T-cell (primary cell): ENCODE measurements at regions not wholly inside any gene's neighbourhood (a gene's known extent, or its start where the extent isn't known, plus 50 kb on each side); places are given as distances from the start of the nearest gene placed in this dataset.

ENCODE experiments used
- ATAC-seq, 4 experiments: fragments of 200-7000 bp in 3 of 4; fragments of 150-1000 bp in 1 of 4; cut with Tn5 transposase; replicated peaks in 1 of 4; 1 replicate in 3 of 4; 2 replicates in 1 of 4; pipeline ENCODE4 v1.10.0; 2021; ENCODE audit warnings: moderate library complexity in 3 of 4, mild to moderate bottlenecking in 2 of 4, moderate number of reproducible peaks in 1 of 4
- CTCF ChIA-PET, 2 donors: fragments of 300-600 bp; sonication (Branson Sonifier 250); formaldehyde crosslinking; loops; one replicate each; lab custom pipeline; 2022; ENCODE audit warnings: antibody characterized with exemption in 2 of 2; lab: Charles Lee
- POLR2A ChIA-PET, 2 donors: fragments of 300-600 bp; sonication (Branson Sonifier 250); formaldehyde crosslinking; loops; one replicate each; lab custom pipeline; 2022; ENCODE audit warnings: antibody characterized with exemption in 2 of 2; lab: Charles Lee
- DNase-seq, 35 experiments: peaks; one replicate each; pipeline versions ENCODE4 v3.0.0 to v3.0.0-alpha.2; 2013 to 2023
- H3K27ac ChIP-seq: one replicate; pipeline ENCODE4 v1.5.1; 2013; ENCODE audit warnings: low read length
- H3K27me3 ChIP-seq, 2 experiments: replicated peaks in 1 of 2; 1 replicate in 1 of 2; 2 replicates in 1 of 2; pipeline versions ENCODE4 v1.6.1 to v1.7.0; 2013; ENCODE audit warnings: low read length in 1 of 2, mixed read lengths in 1 of 2; ENCODE audit not compliant: control insufficient read depth in 2 of 2, insufficient read depth in 2 of 2; ENCODE audit errors: extremely low read depth in 1 of 2
- H3K36me3 ChIP-seq, 2 donors: 1 replicate in 1 of 2; 2 replicates in 1 of 2; pipeline versions ENCODE4 v1.6.1 to v1.7.0; 2013; ENCODE audit warnings: low read length in 1 of 2; ENCODE audit not compliant: control insufficient read depth in 2 of 2, insufficient read depth in 1 of 2; ENCODE audit errors: extremely low read depth in 1 of 2
- H3K4me1 ChIP-seq, 2 experiments: 1 replicate in 1 of 2; 2 replicates in 1 of 2; pipeline versions ENCODE4 v1.6.1 to v1.7.0; 2013; ENCODE audit warnings: low read length in 2 of 2, mixed read lengths in 1 of 2; ENCODE audit not compliant: insufficient read depth in 2 of 2, control insufficient read depth in 1 of 2; ENCODE audit errors: extremely low read depth in 1 of 2
- H3K4me3 ChIP-seq, 2 donors: 1 replicate in 1 of 2; 2 replicates in 1 of 2; pipeline versions ENCODE4 v1.5.1 to v1.7.0; 2013; ENCODE audit warnings: mild to moderate bottlenecking in 2 of 2, low read length in 1 of 2, moderate library complexity in 1 of 2; ENCODE audit not compliant: control insufficient read depth in 1 of 2; ENCODE audit errors: extremely low read depth in 1 of 2
- H3K9me3 ChIP-seq: 2 replicates; pipeline ENCODE4 v1.7.0; 2013
- H3K27ac Mint-ChIP-seq, 2 donors: one replicate each; pipeline ENCODE4 v1.8.0; 2020 to 2021; ENCODE audit warnings: mild to moderate bottlenecking in 2 of 2, mixed read lengths in 2 of 2
- H3K27me3 Mint-ChIP-seq, 2 donors: one replicate each; pipeline ENCODE4 v1.8.0; 2021 to 2022; ENCODE audit warnings: mixed read lengths in 2 of 2
- H3K36me3 Mint-ChIP-seq: one replicate; pipeline ENCODE4 v1.8.0; 2021; ENCODE audit warnings: mixed read lengths
- H3K4me1 Mint-ChIP-seq, 3 donors: one replicate each; pipeline ENCODE4 v1.8.0; 2020 to 2022; ENCODE audit warnings: mixed read lengths in 3 of 3, mild to moderate bottlenecking in 1 of 3
- H3K4me3 Mint-ChIP-seq, 3 donors: one replicate each; pipeline ENCODE4 v1.8.0; 2020 to 2022; ENCODE audit warnings: mild to moderate bottlenecking in 3 of 3, mixed read lengths in 3 of 3, moderate library complexity in 3 of 3
- H3K9me3 Mint-ChIP-seq, 3 donors: one replicate each; pipeline ENCODE4 v1.8.0; 2020 to 2022; ENCODE audit warnings: mixed read lengths in 3 of 3
- WGBS: methylation state at CpG from one replicate; pipeline ENCODE4 v1.1.5; 2013; ENCODE audit warnings: missing lambda C conversion rate; ENCODE audit not compliant: insufficient coverage; 5-methylcytosine and 5-hydroxymethylcytosine counted together

DNA sequence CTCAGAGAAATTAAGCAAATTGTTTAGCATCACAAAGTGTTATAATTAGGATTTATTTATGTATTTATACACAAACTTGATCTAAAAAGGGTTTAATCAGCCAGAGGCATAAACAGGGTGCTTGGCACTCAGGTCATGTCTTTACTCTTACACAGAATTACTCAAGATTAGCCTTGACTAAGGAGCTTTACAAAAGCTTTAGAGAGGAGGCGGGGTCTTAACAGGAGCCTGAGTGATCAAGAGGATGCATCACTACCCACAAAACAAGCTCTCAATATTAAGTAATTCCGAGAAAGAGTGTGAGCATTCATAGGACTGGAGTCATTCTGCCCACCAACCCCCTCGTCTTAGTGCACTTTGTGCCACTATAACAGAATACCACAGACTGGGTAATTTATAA lies 103.0 kb downstream of the SPATA19 start:
- Mint-ChIP-seq H3K4me3 (no peak overlapping the region), H3K9me3 (peaks cover 0 to 10% (median 0%) of the 10 kb centered on the region in 3 donors), H3K27ac (no peak overlapping the region), H3K36me3 (no peaks in the 10 kb centered on the region), H3K27me3 (peaks cover 4 to 8% of the 10 kb centered on the region in 2 donors), H3K4me1 (no peaks in the 10 kb centered on the region)
- ChIA-PET CTCF (no interaction called here), POLR2A (no interaction called here)
- Histone ChIP-seq H3K27me3 (peaks cover 0 to 14% of the 10 kb centered on the region in 2 experiments), H3K27ac (no peak overlapping the region), H3K4me1 (no peaks in the 10 kb centered on the region), H3K36me3 (no peaks in the 10 kb centered on the region), H3K4me3 (no peak overlapping the region), H3K9me3 (no peaks in the 10 kb centered on the region)
- DNase-seq (no peak), ATAC-seq (no peak)
- WGBS = no CpG with 5 or more reads among the region's 3 CpGs

DNA sequence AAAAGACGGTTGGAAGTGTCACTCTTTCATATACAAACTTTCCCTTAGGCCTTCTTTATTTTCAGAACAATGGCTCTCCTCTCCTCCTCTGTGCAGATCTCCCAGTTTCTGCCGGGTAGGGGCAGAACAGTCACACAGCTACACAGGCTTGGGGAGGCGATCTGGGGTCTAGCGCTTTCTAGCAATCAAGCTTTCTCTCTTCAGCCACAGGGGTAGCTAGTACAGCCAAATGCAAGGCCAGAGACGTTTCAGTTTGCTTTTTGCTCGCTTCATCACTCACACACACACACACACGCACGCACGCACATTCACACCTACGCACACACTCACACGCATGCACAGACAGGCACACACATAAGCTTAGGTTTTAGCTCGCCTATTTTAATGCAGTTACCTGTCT lies 104.3 kb downstream of the SPATA19 start:
- Mint-ChIP-seq H3K27ac (no peak overlapping the region), H3K27me3 (peaks cover 1 to 6% of the 10 kb centered on the region in 2 donors), H3K4me3 (no peak overlapping the region), H3K9me3 (peaks cover 0 to 10% (median 0%) of the 10 kb centered on the region in 3 donors), H3K36me3 (no peaks in the 10 kb centered on the region), H3K4me1 (no peaks in the 10 kb centered on the region)
- peaks cover 0 to 6% of the 10 kb centered on the region in 2 experiments for H3K27me3 ChIP-seq
- POLR2A ChIA-PET = no interaction called here
- H3K36me3 ChIP-seq = no peaks in the 10 kb centered on the region
- ATAC-seq (no peak), DNase-seq (no peak)
- no peaks in the 10 kb centered on the region for H3K9me3 ChIP-seq
- no peaks in the 10 kb centered on the region for H3K4me1 ChIP-seq
- 74% methylated on average over 11 of the region's 12 CpGs for WGBS
- no peak overlapping the region for H3K27ac ChIP-seq
- CTCF ChIA-PET = no interaction called here
- no peak overlapping the region for H3K4me3 ChIP-seq

DNA sequence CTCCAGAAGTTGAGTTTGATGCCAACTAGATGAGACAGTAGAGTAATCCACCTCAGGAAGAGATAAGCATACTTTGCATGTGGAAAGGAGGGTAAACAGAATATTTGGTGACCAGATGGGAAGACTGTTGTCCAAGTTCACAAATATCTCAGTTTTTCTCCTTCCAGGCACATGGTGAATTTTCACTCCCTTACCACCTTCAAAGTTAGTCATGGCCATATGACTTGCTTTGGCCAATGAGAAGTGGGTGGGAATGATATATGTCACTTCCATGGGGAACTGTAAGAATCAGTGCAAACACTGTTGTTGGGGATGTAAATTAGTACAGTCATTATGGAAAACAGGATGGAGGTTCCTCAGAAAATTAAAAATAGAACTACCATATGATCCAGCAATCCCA lies 105.8 kb downstream of the SPATA19 start:
- peaks cover 0 to 17% (median 0%) of the 10 kb centered on the region in 3 donors for H3K9me3 Mint-ChIP-seq
- ATAC-seq (no peak), DNase-seq (no peak)
- Histone ChIP-seq H3K27ac (no peak overlapping the region), H3K27me3 (peaks cover 0 to 4% of the 10 kb centered on the region in 2 experiments), H3K36me3 (no peaks in the 10 kb centered on the region), H3K4me3 (no peak overlapping the region), H3K4me1 (no peaks in the 10 kb centered on the region), H3K9me3 (no peaks in the 10 kb centered on the region)
- ChIA-PET CTCF (no interaction called here), POLR2A (no interaction called here)
- H3K27me3 Mint-ChIP-seq = peaks cover 0 to 9% of the 10 kb centered on the region in 2 donors
- H3K4me3 Mint-ChIP-seq = no peak overlapping the region
- no peak overlapping the region for H3K27ac Mint-ChIP-seq
- no peaks in the 10 kb centered on the region for H3K36me3 Mint-ChIP-seq
- H3K4me1 Mint-ChIP-seq = no peaks in the 10 kb centered on the region

DNA sequence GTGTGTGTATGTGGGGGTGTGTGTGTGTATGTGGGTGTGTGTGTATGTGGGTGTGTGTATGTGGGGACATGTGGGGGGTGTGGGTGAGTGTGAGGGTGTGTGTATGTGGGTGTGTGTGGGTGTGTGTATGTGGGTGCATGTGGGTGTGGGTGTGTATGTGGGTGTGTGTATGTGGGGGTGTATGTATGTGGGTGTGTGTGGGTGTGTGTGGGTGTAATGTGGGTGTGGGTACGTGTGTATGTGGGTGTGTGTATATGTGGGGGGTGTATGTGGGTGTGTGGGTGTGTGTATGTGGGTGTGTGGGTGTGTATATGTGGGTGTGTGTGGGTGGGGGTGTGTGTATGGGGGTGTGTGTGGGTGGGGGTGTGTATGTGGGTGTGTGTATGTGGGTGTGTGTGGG lies 106.7 kb downstream of the SPATA19 start:
- ATAC-seq (no peak), DNase-seq (no peak)
- Histone ChIP-seq H3K27me3 (peaks cover 0 to 2% of the 10 kb centered on the region in 2 experiments), H3K9me3 (no peaks in the 10 kb centered on the region), H3K4me3 (no peak overlapping the region), H3K4me1 (no peaks in the 10 kb centered on the region), H3K27ac (no peak overlapping the region), H3K36me3 (no peaks in the 10 kb centered on the region)
- whole genome bisulfite sequencing = 91% methylated on average over 1 of the region's 1 CpG
- Mint-ChIP-seq H3K4me3 (no peak overlapping the region), H3K27me3 (peaks cover 0 to 11% of the 10 kb centered on the region in 2 donors), H3K27ac (no peak overlapping the region), H3K36me3 (no peaks in the 10 kb centered on the region), H3K4me1 (no peaks in the 10 kb centered on the region), H3K9me3 (peaks cover 0 to 18% (median 0%) of the 10 kb centered on the region in 3 donors)
- ChIA-PET CTCF (no interaction called here), POLR2A (no interaction called here)

DNA sequence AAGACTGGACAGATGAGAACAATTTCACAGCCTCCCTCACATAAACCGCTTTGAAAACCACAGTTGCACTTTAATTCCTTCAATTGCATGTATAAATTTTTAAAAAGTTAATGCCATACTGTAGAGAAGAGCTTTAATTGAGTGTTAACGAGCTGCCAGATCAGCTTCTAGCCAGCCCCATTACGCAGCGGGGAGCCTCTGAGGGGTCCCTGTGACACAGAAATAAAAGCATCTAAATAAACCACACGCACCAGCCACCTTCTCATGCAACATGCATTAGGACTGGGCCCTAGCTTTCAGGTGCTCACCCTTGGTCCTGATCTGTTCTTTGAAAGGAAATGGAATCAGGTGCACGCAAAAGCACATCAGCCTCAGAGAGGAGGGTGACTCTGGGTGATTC lies 111.7 kb downstream of the SPATA19 start:
- CTCF ChIA-PET = no interaction called here
- POLR2A ChIA-PET = no interaction called here

DNA sequence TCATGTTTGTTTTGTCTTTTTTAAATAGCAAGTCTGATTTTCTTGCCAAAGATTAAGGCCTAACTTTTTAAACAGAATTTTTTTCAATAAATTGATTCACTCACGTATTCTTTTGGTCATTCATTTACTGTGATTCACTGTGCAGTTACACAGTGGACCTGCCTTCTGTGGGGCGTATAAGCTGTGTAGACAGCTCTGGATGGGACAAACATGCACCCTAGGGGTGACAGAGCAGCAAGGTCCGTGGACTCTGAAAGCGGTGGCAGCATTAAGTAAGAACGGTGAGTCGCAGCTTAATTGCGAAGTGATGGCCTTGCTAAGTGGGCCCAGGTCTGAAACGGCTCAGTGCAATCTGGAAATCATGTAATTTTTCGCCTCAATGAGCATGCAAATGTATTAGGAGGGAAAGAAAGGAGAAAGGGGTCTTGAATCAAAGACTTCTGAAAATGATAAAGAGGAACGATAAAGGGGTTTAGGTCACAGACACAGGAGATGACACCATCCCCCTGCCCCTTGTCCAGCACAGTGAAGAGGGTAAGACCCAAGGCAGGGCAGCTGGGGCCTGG lies 113.1 kb downstream of the SPATA19 start:
- ATAC-seq = no peak
- peaks cover 0 to 12% of the 10 kb centered on the region in 2 donors for H3K27me3 Mint-ChIP-seq
- WGBS = 79% methylated on average over 8 of the region's 10 CpGs

More for the DNA sequence above, 111.7 kb downstream of the SPATA19 start:
- DNase-seq = no peak
- 74% methylated on average over 4 of the region's 6 CpGs for WGBS
- Mint-ChIP-seq H3K4me3 (no peak overlapping the region), H3K9me3 (peaks cover 0 to 15% (median 0%) of the 10 kb centered on the region in 3 donors), H3K27me3 (peaks cover 0 to 12% of the 10 kb centered on the region in 2 donors), H3K36me3 (no peaks in the 10 kb centered on the region), H3K4me1 (no peaks in the 10 kb centered on the region), H3K27ac (no peak overlapping the region)
- Histone ChIP-seq H3K36me3 (no peaks in the 10 kb centered on the region), H3K27ac (no peak overlapping the region), H3K4me1 (no peaks in the 10 kb centered on the region), H3K4me3 (no peak overlapping the region), H3K27me3 (peaks cover 0 to 2% of the 10 kb centered on the region in 2 experiments), H3K9me3 (no peaks in the 10 kb centered on the region)
- ATAC-seq = no peak

DNA sequence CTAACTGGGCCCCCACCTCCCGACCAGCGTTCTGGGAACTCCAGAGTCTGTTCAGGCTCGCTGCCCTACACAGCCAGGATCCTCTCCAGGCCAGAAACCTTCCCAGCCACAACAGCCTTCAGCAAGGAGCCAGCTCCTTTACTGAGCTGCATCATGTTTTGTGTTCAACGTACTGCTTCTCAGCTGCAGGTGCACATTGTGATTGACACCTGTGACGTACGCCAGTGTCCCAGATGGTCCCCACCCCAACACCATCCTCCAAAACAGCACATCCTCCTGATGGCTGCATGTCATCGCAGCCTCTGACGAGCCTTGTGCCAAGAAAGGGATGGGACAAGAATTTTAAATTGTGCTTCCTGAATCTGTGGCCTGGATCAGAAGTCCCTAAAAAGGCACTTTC lies 117.5 kb downstream of the SPATA19 start:
- Histone ChIP-seq H3K36me3 (no peaks in the 10 kb centered on the region), H3K4me1 (no peaks in the 10 kb centered on the region), H3K27me3 (no peaks in the 10 kb centered on the region), H3K4me3 (no peak overlapping the region), H3K9me3 (no peaks in the 10 kb centered on the region), H3K27ac (no peak overlapping the region)
- Mint-ChIP-seq H3K4me1 (no peaks in the 10 kb centered on the region), H3K4me3 (no peak overlapping the region), H3K27ac (no peak overlapping the region), H3K9me3 (no peaks in the 10 kb centered on the region), H3K27me3 (peaks cover 0 to 6% of the 10 kb centered on the region in 2 donors), H3K36me3 (no peaks in the 10 kb centered on the region)
- WGBS = 82% methylated on average over 7 of the region's 8 CpGs
- ATAC-seq = no peak
- CTCF ChIA-PET = no interaction called here
- POLR2A ChIA-PET = no interaction called here
- no peak for DNase-seq

More for the DNA sequence above, 113.1 kb downstream of the SPATA19 start:
- Histone ChIP-seq H3K9me3 (no peaks in the 10 kb centered on the region), H3K4me1 (no peaks in the 10 kb centered on the region), H3K27ac (no peak overlapping the region), H3K4me3 (no peak overlapping the region), H3K27me3 (no peaks in the 10 kb centered on the region), H3K36me3 (no peaks in the 10 kb centered on the region)
- no peak for DNase-seq
- peaks cover 0 to 8% (median 0%) of the 10 kb centered on the region in 3 donors for H3K9me3 Mint-ChIP-seq
- no peaks in the 10 kb centered on the region for H3K4me1 Mint-ChIP-seq
- no peak overlapping the region for H3K27ac Mint-ChIP-seq
- H3K36me3 Mint-ChIP-seq = no peaks in the 10 kb centered on the region
- ChIA-PET POLR2A (no interaction called here), CTCF (no interaction called here)
- H3K4me3 Mint-ChIP-seq = no peak overlapping the region
